GM12873 (cell line): ENCODE measurements at regions not wholly inside any gene's neighbourhood (a gene's known extent, or its start where the extent isn't known, plus 50 kb on each side); places are given as distances from the start of the nearest gene placed in this dataset.

ENCODE experiments used
- TF ChIP-seq, protein P1 (sequence below): IDR thresholded peaks from 2 replicates; pipeline ENCODE4 v1.5.1; 2012; ENCODE audit warnings: low read depth, mild to moderate bottlenecking, moderate library complexity, low read length, control low read depth; ENCODE audit not compliant: insufficient read depth; ENCODE audit errors: missing control alignments

DNA sequence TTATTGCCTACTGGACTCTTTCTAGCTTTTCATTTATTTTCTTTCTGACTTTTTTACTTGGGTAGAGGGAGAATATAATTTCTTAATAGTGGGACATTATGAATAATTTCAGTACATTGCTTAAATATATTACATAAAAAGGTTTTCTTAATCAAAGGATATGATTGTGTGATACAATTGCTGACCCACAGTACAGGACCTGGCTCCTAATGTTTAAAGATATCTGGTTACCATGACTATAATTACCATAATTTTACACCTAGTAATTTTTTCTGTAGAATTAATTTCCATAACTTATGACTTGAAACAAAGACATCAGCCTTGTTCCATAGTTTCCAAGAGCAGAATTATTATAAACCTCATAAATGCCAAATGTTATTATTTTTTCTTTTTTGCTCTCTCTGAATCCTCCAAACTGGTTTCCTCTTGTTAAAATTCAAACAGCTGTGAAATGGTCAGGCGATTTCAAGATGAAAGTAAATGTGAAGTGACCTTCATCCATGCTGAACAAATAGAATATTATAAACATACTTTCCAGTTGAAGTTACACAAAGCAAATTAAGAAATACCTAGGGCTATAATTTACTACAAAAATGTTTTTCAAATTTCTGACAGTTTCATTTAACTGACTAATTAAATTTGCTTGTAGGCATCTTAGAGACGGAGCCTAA is 301.2 kb upstream of the TYRP1 start:
- TF ChIP-seq, protein P1, sequence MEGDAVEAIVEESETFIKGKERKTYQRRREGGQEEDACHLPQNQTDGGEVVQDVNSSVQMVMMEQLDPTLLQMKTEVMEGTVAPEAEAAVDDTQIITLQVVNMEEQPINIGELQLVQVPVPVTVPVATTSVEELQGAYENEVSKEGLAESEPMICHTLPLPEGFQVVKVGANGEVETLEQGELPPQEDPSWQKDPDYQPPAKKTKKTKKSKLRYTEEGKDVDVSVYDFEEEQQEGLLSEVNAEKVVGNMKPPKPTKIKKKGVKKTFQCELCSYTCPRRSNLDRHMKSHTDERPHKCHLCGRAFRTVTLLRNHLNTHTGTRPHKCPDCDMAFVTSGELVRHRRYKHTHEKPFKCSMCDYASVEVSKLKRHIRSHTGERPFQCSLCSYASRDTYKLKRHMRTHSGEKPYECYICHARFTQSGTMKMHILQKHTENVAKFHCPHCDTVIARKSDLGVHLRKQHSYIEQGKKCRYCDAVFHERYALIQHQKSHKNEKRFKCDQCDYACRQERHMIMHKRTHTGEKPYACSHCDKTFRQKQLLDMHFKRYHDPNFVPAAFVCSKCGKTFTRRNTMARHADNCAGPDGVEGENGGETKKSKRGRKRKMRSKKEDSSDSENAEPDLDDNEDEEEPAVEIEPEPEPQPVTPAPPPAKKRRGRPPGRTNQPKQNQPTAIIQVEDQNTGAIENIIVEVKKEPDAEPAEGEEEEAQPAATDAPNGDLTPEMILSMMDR: no peak

DNA sequence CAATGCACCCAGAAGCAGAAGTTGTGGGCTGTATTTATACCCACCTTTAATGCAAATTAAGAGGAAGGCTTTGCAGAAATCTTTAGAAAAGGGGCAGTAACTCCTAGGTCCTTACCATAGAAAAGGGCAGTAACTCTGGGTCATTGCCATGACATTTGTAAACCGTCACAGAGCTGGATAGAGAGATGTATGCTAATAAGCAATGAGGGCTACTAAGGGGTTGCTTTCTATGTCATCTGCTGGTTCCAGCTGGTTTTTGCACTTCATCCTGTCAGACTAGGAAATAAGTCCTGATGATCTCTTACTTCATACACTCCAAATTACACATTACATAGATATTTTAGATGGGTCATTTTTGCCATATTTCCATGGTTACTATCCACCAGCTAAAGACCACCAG is 299.1 kb upstream of the TYRP1 start:
- TF ChIP-seq, protein P1: no peak

DNA sequence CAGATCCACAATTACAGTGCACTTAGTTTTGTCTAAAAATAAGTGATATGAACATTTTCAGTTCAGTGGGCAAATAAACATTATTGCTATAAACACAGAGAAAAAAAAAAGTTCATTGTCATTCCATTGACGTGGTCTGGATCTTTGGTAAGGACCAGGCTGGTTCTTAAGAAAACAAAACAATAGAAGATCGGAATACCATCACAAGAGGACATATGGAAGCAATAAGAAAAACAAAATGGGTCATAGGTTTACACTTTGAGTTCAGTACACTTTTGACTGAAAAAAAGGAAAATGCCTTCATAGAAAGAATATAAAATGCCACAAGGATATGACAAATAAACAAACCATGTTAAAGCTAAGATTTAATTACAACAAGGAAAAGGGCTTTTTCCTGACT is 289.5 kb upstream of the TYRP1 start:
- TF ChIP-seq, protein P1: no peak

DNA sequence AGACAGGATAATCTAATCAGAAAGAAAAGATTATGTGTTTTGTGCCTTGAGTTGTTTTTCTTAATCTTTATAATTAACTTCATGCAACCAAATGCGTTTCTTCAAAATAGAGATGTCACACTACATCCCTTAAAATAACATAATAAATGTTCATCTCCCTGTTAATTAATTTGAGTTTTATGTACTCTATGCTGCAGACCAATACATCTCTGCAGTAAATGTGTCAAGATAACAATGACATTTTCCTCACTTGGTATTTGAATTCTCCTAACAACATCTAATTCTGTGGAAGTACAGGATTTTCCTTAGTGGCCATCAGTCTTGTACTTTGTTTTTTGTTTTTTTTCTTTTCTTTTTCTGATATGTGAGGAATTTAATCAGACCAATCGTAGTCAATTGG is 279.2 kb upstream of the TYRP1 start:
- TF ChIP-seq, protein P1: no peak

DNA sequence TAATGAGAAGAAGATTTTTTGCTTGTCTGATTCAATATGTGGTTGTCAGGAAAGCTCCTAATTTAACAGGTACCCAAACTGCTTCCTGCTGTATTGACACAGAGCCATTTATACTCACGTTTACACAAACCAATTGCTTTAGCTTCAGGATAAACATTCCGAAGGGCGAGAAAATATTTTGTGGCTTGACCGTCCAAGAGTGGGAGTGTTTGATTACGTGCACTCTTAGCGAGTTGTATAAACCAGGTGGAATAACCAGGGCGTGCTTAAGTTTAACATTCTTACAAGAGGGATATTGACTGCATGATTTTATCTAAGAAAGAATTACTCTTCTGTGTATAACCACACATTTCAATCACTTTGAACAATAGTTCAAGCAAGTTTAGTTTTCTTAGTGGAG is 278.7 kb upstream of the TYRP1 start:
- TF ChIP-seq, protein P1: no peak

DNA sequence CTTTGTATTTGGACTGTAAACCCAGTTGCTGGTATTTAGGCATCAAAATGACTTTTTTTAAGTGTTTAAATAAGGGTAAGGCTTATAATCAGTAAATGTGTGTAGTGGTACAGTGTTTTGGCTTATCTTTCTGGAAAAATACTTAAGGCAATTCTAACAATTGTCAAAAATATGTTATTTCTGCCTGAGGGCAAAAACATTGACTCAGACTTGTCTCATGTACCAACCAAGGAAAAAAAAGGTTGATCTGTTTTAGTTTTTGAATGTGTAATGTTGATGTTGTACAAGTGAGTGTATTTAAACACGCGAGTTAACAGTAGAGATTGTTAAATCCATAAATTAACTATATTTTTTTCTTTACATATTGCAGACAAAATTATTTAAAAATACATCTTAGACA is 277.8 kb upstream of the TYRP1 start:
- TF ChIP-seq, protein P1: no peak

DNA sequence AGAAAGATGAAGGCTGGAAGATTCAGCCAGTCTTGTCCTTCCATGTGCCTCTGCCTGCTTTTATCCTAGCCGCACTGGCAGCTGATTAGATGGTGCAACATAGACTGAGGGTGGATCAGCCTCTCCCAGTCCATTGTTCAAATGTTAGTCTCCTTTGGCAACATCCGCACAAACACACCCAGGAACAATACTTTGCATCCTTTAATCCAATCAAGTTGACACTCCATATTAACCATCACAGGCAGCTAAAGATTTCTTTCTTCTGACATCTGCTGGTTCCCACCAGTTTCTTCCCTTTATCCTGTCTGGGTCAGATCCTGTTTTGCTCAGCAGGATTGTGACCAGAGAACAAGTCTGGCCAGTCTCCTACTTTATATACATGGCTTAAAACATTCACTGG is 276.5 kb upstream of the TYRP1 start:
- TF ChIP-seq, protein P1: no peak
